Central memory CD4-positive, alpha-beta T cell (primary cell): ENCODE measurements at regions not wholly inside any gene's neighbourhood (a gene's known extent, or its start where the extent isn't known, plus 50 kb on each side); places are given as distances from the start of the nearest gene placed in this dataset.

ENCODE experiments used
- DNase-seq: peaks from one replicate; pipeline ENCODE4 v3.0.0; 2022

GRCh38 chr11:45597097-45597496 is 68.3 kb downstream of the CHST1 start:
- DNase-seq = no peak

DNA sequence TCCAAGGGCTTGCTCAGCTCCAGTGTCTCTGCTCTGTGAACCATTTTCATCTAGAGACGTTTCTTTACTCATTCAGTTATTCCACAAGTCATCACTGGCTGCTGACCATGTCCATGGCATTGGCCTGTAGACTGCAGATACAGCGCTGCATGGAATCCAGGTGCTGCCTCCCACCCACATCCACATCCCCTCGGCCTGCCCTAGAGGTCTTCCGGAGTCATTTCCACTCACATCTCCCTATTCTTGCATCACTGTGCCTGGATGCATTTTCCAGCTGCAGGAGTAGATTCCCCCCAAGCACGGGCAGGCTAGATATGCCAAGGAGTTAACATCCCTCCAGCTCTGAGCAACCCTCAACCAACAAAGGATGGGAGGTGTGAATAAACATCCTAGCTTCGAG is 68.9 kb downstream of the CHST1 start:
- no peak for DNase-seq

DNA sequence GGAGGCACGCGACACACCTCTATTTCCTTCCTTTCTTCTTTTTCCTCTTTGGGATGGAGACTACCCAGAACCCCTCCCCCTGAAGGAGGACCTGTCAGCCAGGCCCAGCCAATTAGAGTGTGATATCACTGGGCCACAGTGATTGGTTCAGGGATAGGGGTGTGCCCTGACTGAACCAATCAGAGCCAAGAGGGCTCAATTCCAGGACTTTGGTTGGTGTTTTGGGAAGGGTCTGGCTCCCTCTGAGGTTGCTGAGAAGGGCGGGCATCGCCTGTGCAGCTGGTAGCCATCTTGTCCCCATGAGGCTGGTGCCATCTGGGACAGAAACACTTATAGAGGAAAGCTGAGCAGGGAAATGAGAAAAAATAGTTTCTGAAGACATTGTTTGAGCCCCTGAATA is 71.4 kb downstream of the CHST1 start:
- DNase-seq = no peak

DNA sequence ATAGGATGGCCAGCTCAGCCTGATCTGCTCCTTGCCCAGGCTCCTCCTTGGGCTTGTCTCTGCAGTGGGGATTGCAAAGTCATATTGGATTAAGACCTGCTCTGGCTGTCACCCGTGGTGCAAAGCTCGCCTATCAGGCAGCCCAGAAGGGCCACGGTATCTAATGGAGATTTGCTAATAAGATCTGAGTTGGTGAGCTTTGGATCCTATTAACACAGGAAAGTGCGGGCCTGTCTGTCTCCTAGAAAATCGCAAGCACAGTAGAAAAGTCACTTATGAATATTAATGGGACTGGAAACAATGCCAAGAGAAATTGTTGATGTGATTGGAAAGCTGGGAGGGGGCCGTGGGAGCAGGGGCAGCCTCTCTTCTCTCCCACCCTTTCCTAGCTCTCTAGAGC is 72.8 kb downstream of the CHST1 start:
- DNase-seq = no peak

DNA sequence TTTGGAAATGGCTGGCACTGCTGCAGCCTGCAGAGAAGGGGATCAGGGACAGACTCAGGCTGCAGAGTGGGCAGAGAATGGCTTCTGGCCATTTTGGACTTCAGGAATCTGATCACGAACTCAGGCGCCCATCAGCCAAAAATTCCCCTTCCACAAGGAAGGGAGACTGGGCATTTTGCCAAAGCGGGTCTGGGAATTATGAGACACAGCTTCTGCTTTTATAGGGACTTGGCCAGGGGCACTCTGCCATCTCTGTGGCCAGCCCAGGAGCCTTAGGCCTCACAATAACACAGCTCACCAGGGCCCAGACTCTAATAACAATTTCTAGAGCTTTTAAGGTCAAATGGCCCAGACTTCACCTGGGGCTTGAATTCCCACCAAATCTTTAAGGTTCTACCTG is 74.7 kb downstream of the CHST1 start:
- no peak for DNase-seq

DNA sequence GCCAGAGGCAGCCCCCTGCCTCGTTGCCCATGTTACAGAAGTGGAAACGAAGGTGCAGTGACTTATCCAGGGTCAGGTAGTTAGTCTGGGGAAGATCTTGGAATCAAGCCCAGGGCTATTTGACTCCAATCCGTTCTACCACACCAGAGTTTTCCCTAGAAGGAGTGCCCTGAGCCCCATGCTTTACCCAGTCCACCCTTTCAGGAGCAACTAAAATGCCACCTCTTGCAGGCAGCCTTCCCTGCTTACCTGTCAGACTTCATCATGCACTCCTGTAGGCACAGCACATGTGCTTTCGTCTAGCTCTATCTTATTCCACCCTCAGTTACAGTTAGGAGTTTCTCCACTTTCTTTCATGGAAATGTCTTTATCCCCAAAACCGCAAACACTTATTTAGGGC is 80.2 kb downstream of the CHST1 start:
- no peak for DNase-seq

- no peak for DNase-seq
Measured at GRCh38 chr11:45583981-45584566, 81.3 kb downstream of the CHST1 start.

DNA sequence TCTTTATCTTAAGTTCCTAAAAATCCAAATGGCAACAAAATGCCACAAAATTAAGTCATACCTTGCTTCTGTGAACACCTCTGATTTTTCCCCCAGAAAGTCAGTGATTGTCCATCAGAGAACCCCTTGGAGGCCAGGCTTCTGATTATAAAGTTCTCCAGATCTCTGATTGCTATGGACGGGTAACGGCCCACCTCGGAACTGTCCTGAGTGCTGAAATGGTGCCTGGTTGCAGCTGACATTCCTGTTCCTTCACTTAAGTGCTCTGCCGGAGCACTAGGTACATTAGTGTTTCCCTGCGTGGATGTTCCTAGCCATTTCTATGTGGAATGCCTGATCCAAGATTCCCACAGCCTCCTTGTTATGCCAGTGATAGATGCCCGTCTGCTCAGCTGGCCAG is 85.0 kb downstream of the CHST1 start:
- DNase-seq = no peak

DNA sequence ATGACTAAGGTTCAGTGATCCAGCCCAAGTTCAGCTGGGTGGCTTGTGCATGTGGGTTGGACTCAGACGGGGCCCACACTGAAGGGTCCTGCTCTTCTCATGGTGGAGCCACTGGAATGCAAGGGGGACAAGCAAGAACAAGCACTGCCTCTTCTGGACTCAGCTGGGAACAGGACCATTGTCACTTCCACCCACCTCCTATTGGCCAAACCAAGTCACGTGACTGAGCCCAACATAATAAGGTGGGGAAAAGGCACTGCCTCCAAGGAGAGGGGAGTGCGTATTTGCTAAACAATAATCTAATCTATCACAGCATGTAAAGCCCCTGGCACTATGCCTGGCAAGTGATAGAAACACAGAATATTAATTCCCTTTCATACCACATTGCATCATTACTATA is 87.1 kb downstream of the CHST1 start:
- no peak for DNase-seq

- no peak for DNase-seq
Measured at GRCh38 chr11:45577752-45578151, 87.7 kb downstream of the CHST1 start.

DNA sequence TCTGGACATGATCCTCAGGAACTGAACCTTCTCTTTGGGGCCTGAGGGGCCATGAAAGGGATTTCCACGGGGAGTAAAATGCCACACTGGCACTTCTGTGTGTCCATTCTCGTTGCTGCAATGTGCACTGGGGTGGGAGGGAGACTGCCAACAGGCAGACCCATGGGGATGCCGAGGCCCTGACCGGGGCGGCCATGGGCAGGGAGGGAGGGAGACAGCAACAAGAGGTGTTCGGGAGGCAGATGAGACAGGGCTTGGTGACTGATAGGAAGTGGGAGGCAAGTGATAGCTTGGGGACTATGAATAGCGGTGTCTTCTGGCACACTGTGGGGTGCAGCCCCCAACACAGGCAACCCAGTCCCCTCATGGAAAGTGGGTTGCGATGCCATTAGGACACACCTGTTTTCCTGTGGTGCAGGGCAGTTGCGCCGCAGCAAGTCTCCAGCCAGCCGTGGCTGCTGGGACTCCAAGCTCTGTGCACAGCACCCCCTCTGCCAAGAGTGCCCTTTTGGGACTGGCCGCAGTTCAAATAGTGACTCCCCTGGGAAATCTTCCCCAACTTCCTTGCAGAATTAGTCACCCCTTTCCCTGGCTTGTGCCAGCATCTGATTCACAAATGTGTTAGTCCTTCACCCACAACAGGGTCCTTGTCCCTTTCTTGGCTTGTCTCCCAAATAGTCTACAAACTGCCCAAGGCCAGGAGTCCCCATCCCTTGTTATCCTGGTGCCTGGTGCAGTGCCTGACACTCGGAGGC is 88.8 kb downstream of the CHST1 start:
- DNase-seq = no peak

DNA sequence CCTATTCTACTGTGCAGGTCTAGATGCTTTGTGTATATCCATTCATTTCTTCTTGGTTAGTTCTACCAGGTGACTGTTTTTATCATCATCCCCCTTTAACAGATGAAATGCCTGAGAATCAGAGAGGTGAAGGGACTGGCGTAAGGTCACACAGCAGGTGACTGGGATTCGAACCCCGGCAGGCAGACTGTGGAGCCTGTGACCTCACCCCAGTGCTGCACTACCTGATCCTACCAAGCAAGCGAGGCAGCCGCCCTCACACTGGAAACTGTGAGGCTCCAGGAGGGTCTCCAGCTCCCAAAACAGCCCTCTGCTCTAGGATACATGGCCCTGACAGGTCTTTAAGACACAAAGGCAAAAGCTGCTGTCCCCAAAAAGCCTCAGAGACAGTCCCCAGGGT is 91.7 kb downstream of the CHST1 start:
- DNase-seq = no peak

DNA sequence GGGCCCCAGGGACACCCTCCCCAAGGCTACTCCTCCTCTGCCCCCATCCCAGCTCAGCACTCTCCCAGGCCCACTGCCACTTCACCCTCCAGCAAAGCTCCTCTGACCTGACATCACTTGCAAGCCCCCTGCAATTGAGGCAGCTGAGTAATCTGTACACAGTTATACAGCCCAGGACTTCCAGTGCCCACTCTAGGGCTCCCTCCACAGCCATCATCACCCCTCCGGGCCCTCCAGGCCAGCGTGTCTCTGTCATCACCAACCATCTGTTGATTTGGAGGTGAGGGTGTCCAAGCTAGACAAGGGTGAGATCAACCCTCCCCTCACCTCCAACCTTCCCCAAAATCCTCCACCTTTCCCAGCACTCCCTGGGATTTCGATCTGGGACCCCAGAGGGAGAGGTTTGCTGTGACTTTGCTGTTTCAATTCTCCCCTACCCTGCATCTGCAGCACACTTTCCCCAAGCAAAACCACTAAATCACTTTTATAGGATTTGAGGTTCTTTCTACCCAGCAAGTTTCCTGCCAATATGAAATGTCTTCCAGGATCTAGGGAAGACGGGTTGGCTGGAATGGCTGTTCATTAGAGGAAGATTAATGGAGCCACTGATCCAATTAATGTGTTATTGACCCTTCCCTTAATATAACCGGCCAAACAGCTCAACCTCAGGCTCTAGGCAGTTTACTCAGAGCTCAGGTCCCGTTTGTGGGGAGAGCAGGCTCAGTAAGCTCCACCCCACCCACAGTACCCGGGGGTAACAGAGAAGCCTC is 92.9 kb downstream of the CHST1 start:
- no peak for DNase-seq

DNA sequence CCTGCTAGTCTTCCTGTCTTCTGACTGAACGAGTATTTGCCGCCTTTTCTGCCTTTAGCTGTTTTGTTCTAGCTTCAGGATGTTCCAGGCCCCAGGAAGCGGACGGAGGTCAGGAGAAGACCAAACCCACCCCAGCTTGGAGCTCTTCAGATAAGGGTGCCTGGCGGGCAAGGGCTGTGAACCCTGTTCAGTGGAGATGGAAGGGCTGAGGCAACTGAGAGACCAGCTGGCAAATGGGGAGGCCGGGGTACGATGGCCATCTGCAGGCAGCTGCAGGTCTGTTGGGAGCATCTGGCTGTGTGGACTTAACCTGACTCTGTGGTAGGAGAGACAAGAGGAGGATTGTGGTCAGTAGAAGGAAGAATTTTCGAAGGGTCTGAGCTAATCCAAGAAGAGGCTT is 95.6 kb downstream of the CHST1 start:
- no peak for DNase-seq

DNA sequence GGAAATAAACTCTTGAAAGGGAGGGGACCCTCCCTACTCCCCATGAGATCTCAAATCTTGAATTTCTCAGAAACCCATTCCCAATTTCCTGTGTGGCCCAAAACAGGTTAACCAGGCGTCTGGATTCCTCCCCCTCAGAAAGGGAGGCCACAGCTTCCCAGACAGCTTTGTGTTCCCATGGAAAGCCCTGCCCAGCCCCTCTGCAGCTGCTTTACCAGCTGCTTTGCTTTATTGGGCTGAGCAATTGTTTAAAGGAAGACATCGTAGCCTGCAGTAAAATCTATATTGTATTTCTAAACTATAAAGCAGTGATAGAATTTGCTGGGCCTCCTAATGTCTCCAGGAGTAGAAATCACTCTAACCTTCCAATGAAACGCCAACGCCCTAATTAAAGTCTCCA is 97.4 kb downstream of the CHST1 start:
- no peak for DNase-seq

DNA sequence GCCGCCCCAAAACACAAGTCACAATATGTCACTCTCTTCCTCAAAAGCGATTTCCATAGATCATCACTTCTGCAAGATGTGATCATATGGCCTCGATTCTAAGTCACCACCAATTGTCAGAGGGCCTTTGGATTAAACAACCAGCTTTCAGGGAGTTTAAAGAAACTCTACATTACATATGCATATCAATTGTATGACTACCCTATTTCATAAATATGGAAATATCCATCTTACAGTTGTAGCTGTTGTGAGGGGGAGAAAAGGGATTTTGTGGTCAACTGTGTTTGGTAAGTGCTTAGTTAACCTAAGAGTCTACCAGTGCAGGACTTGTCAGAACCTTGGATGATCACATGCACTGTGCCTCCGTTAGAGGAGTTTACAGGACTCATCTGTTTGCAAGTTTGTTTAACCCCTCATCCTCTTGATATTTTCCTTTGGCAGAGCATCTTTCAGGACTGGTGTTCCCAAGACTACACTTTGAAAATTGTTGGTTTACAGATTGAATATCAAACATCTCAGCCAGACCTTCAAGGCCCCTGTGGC is 99.9 kb downstream of the CHST1 start:
- no peak for DNase-seq

GRCh38 chr11:45563810-45564209 is 101.6 kb downstream of the CHST1 start:
- DNase-seq = no peak

- DNase-seq = no peak
Measured at GRCh38 chr11:45563171-45563570, 102.3 kb downstream of the CHST1 start.

DNA sequence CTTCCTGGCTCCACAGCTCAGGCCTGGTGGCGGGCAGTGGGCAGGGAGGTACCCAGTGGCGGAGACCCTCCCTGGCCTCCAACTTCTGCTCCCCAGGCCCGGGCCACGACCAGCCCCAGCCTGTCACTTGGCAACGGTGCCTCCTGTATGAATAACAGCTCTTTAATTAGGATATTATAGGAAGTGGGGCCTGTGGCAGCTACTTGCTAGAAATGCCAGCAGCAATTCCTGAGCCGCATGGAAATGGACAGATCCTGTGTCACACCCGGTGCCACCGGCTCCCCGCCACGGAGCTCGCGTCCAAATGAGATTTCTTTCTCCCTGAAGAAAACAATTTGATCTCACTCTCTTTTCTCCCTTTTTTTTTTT is 104.5 kb downstream of the CHST1 start:
- no peak for DNase-seq

DNA sequence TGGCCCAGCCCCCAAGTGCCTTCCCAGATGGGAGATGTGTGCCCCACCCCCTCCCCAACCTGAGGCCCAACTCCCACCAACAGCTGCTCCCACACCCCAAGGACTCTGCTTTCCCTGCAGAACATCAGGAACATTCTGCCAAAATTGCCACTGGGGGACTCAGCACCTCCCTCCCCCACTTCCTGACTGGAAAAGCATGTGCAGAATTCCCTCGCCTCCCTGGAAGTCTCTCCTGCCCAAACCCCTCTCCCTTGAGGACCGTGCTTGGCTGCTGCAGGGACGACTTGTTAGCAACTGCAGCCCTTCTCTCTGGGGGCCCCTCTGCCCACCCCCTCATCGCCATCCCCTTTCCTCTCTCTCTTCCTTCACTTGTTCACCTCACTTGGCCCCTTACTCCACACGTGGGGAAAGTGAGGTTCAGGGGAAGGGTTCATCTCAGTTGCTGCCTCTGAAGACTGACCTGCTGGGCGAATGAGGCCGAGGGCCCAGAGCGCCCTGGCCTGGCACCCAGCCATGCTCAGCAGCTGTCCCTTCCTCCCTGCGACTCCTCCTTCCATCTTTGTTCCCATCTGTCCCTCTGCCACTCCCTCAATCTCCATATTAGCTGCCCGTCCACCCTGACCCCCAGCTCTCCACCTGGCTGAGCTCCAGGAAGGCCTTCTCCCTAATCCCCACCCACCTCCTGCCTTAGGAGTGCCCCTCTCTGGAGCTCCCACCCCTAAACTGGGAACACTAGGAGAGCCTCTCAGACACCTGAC is 105.1 kb downstream of the CHST1 start:
- DNase-seq = no peak

DNA sequence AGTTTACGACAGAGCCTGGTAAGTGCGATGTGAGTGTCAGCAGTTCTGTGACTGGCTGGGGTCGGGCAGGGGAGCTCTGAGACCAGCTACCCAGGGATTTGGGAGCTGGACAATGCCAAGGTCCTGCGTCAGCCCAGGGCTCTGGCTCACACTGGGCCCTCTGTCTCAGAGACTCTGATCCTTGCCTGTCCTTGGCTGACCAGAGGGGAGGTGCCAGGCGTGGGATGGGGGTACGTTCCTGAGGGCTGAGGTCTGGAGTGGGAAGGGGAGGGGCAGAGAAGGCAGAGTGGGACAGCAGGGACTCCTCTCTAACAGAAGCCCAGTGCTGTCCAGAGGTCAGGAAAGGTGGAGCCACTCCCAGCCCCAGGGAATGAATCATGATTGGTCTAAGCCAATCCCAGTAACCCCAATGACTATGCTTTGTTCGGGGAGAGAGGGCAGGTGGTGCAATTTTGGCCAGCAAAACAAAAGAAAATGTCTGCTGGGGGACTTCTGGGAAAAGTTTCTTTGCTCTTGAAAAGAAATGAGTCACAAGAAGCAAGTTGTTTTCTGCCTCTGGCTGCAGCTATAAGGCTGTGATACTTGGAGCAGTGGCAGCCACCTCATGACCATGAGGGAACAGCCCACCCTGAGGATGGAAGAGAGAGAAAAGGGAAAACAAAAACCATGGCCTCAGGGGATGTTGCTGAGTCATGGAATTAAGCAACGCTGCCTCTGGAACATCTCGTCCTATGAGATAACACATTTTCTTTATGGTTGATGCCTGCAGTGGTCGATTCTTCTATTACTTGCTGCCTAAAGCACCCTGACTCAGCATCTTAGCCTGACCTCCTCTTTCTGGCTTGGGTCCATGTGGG is 108.3 kb downstream of the CHST1 start:
- no peak for DNase-seq
